IMR-90 (cell line): ENCODE measurements at regions not wholly inside any gene's neighbourhood (a gene's known extent, or its start where the extent isn't known, plus 50 kb on each side); places are given as distances from the start of the nearest gene placed in this dataset.

Experiments used
- ATAC-seq: fragments of 200-7000 bp; cut with Tn5 transposase; 2 replicates; pipeline ENCODE4 v1.9.1; 2020; ENCODE audit warnings: low read depth, mild to moderate bottlenecking, moderate library complexity
- BruUV-seq: library from RNA; stranded (reverse); fragments of 400-500 nt; replicated peaks from 2 replicates; lab custom pipeline; 2021; lab: Mats Ljungman, UMichigan
- CTCF ChIA-PET: fragments of 300-600 bp; formaldehyde crosslinking; extraction: SDS; loops from one replicate; lab custom pipeline; 2021; ENCODE audit warnings: antibody characterized with exemption; lab: Yijun Ruan, JAX
- POLR2A ChIA-PET: fragments of 300-600 bp; sonication (Branson Sonifier 250); formaldehyde crosslinking; loops from one replicate; lab custom pipeline; 2022; ENCODE audit warnings: antibody characterized with exemption; ENCODE audit not compliant: unreplicated experiment; lab: Charles Lee
- DNase-seq: peaks from one replicate; pipeline ENCODE4 v3.0.0; 2013
- H2AFZ ChIP-seq: replicated peaks from 2 replicates; pipeline ENCODE3; 2013; ENCODE audit warnings: low read length, mild to moderate bottlenecking; ENCODE audit not compliant: poor library complexity
- H2AK5ac ChIP-seq: 2 replicates; pipeline ENCODE4 v1.6.1; 2013; ENCODE audit warnings: low read depth, low read length, inconsistent platforms
- H2AK9ac ChIP-seq: replicated peaks from 2 replicates; pipeline ENCODE3; 2013; ENCODE audit warnings: mild to moderate bottlenecking, low read depth, low read length, moderate library complexity; ENCODE audit not compliant: poor library complexity
- H2BK120ac ChIP-seq: 2 replicates; pipeline ENCODE4 v1.6.1; 2013; ENCODE audit warnings: low read depth, low read length, inconsistent platforms
- H2BK15ac ChIP-seq: 3 replicates; pipeline ENCODE4 v1.6.1; 2013; ENCODE audit warnings: low read depth, low read length, inconsistent platforms
- H2BK20ac ChIP-seq: 2 replicates; pipeline ENCODE4 v1.6.1; 2013; ENCODE audit warnings: low read depth, mild to moderate bottlenecking, inconsistent platforms, low read length, moderate library complexity
- H2BK5ac ChIP-seq: 2 replicates; pipeline ENCODE4 v1.6.1; 2013; ENCODE audit warnings: mild to moderate bottlenecking, low read depth, low read length, inconsistent platforms; ENCODE audit not compliant: poor library complexity, severe bottlenecking
- H3K14ac ChIP-seq: replicated peaks from 2 replicates; pipeline ENCODE4 v1.6.1; 2013; ENCODE audit warnings: low read depth, low read length, inconsistent platforms
- H3K18ac ChIP-seq: 2 replicates; pipeline ENCODE4 v1.6.1; 2013; ENCODE audit warnings: low read depth, low read length, control low read depth
- H3K23ac ChIP-seq: 2 replicates; pipeline ENCODE4 v1.6.1; 2013; ENCODE audit warnings: low read depth, low read length, inconsistent platforms
- H3K27ac ChIP-seq: 2 replicates; pipeline ENCODE4 v1.5.1; 2013; ENCODE audit warnings: mild to moderate bottlenecking, control low read depth, low read length; ENCODE audit not compliant: insufficient read depth
- H3K27me3 ChIP-seq: 2 replicates; pipeline ENCODE4 v1.6.1; 2013; ENCODE audit warnings: low read length; ENCODE audit not compliant: control insufficient read depth, insufficient read depth
- H3K36me3 ChIP-seq: 2 replicates; pipeline ENCODE4 v1.6.1; 2013; ENCODE audit warnings: low read length, mixed read lengths; ENCODE audit not compliant: control insufficient read depth, insufficient read depth
- H3K4ac ChIP-seq: 2 replicates; pipeline ENCODE4 v1.6.1; 2013; ENCODE audit warnings: low read depth, low read length, inconsistent platforms
- H3K4me1 ChIP-seq: 2 replicates; pipeline ENCODE4 v1.6.1; 2013; ENCODE audit warnings: low read length, mixed read lengths; ENCODE audit not compliant: control insufficient read depth, insufficient read depth
- H3K4me2 ChIP-seq: 2 replicates; pipeline ENCODE4 v1.6.1; 2013; ENCODE audit warnings: low read depth, mild to moderate bottlenecking, control low read depth, low read length, moderate library complexity
- H3K4me3 ChIP-seq: 2 replicates; pipeline ENCODE4 v1.5.1; 2013; ENCODE audit warnings: low read depth, mild to moderate bottlenecking, control low read depth, low read length, moderate library complexity; ENCODE audit not compliant: insufficient read depth
- H3K56ac ChIP-seq: 2 replicates; pipeline ENCODE4 v1.6.1; 2013; ENCODE audit warnings: low read length, inconsistent platforms; ENCODE audit not compliant: insufficient read depth; ENCODE audit errors: extremely low read depth
- H3K79me1 ChIP-seq, 2 experiments: 2 replicates each; pipeline ENCODE4 v1.6.1; 2013; ENCODE audit warnings: low read length in 2 of 2, inconsistent platforms in 1 of 2, low read depth in 1 of 2
- H3K9ac ChIP-seq: 2 replicates; pipeline ENCODE4 v1.6.1; 2013; ENCODE audit warnings: low read depth, low read length, control low read depth
- H3K9me1 ChIP-seq: 2 replicates; pipeline ENCODE4 v1.6.1; 2013; ENCODE audit warnings: low read length, inconsistent platforms; ENCODE audit not compliant: insufficient read depth
- H3K9me3 ChIP-seq: 2 replicates; pipeline ENCODE4 v1.6.1; 2013; ENCODE audit warnings: low read length; ENCODE audit not compliant: control insufficient read depth, insufficient read depth
- H4K20me1 ChIP-seq: 2 replicates; pipeline ENCODE4 v1.6.1; 2013; ENCODE audit warnings: low read length, inconsistent platforms; ENCODE audit not compliant: insufficient read depth
- H4K5ac ChIP-seq: 2 replicates; pipeline ENCODE4 v1.6.1; 2013; ENCODE audit warnings: mild to moderate bottlenecking, low read depth, low read length, control low read depth
- H4K8ac ChIP-seq, 2 experiments: 2 replicates each; pipeline ENCODE4 v1.6.1; 2013; ENCODE audit warnings: low read depth in 2 of 2, low read length in 2 of 2, control low read depth in 1 of 2, inconsistent platforms in 1 of 2
- H4K91ac ChIP-seq: 2 replicates; pipeline ENCODE4 v1.6.1; 2013; ENCODE audit warnings: low read depth, low read length, inconsistent platforms; ENCODE audit not compliant: insufficient read depth
- BHLHE40 ChIP-seq: fragments of 150-350 bp; IDR thresholded peaks from 2 replicates; pipeline ENCODE4 v1.6.1; 2016; ENCODE audit warnings: mild to moderate bottlenecking, low read depth, low read length
- CEBPB ChIP-seq: IDR thresholded peaks from 2 replicates; pipeline ENCODE4 v1.6.1; 2012; ENCODE audit warnings: low read depth, low read length, improper control_type of control experiment
- CHD1 ChIP-seq: IDR thresholded peaks from 2 replicates; pipeline ENCODE4 v1.6.1; 2012; ENCODE audit warnings: low read depth, low read length, improper control_type of control experiment
- CTCF ChIP-seq: conservative IDR thresholded peaks from 2 replicates; pipeline ENCODE4 v1.5.1; 2012; ENCODE audit warnings: mild to moderate bottlenecking, low read depth, low read length, improper control_type of control experiment
- ELK1 ChIP-seq: fragments of 150-350 bp; IDR thresholded peaks from 2 replicates; pipeline ENCODE4 v1.6.1; 2016; ENCODE audit warnings: low read depth, mild to moderate bottlenecking, low read length, moderate library complexity, borderline replicate concordance
- FOS ChIP-seq: fragments of 150-350 bp; IDR thresholded peaks from 2 replicates; pipeline ENCODE4 v1.6.1; 2016; ENCODE audit warnings: low read depth, low read length
- MAFK ChIP-seq: IDR thresholded peaks from 2 replicates; pipeline ENCODE4 v1.6.1; 2012; ENCODE audit warnings: low read depth, low read length, improper control_type of control experiment
- MAZ ChIP-seq: IDR thresholded peaks from 2 replicates; pipeline ENCODE4 v1.6.1; 2012; ENCODE audit warnings: low read depth, mild to moderate bottlenecking, low read length, improper control_type of control experiment, moderate library complexity, borderline replicate concordance
- MXI1 ChIP-seq: IDR thresholded peaks from 2 replicates; pipeline ENCODE4 v1.6.1; 2012; ENCODE audit warnings: low read depth, mild to moderate bottlenecking, low read length, moderate library complexity, borderline replicate concordance
- NFE2L2 ChIP-seq: fragments of 150-350 bp; IDR thresholded peaks from 2 replicates; pipeline ENCODE4 v1.6.1; 2016; ENCODE audit warnings: low read depth, mild to moderate bottlenecking, low read length
- POLR2A ChIP-seq: IDR thresholded peaks from 2 replicates; pipeline ENCODE4 v1.6.1; 2012; ENCODE audit warnings: mild to moderate bottlenecking, low read depth, low read length
- RAD21 ChIP-seq: IDR thresholded peaks from 2 replicates; pipeline ENCODE4 v1.6.1; 2012; ENCODE audit warnings: low read length, improper control_type of control experiment
- RCOR1 ChIP-seq: IDR thresholded peaks from 2 replicates; pipeline ENCODE4 v1.6.1; 2012; ENCODE audit warnings: mild to moderate bottlenecking, low read length, improper control_type of control experiment; ENCODE audit not compliant: insufficient replicate concordance
- RFX5 ChIP-seq: IDR thresholded peaks from 2 replicates; pipeline ENCODE4 v1.8.0; 2012; ENCODE audit warnings: low read depth, mild to moderate bottlenecking, low read length, moderate library complexity
- SMC3 ChIP-seq: fragments of 150-350 bp; IDR thresholded peaks from 2 replicates; pipeline ENCODE4 v1.6.1; 2016; ENCODE audit warnings: low read depth, mild to moderate bottlenecking, antibody characterized with exemption, low read length, moderate library complexity
- USF2 ChIP-seq: fragments of 150-350 bp; IDR thresholded peaks from 2 replicates; pipeline ENCODE4 v1.6.1; 2017; ENCODE audit warnings: mild to moderate bottlenecking, antibody characterized with exemption, low read length, low read depth
- WGBS, 2 experiments: methylation state at CpG; one replicate each; pipeline versions ENCODE4 v1.1.5 to v1.1.7; 2013; ENCODE audit warnings: missing lambda C conversion rate in 2 of 2; ENCODE audit not compliant: insufficient read length in 1 of 2; ENCODE audit errors: extremely low coverage in 2 of 2; 5-methylcytosine and 5-hydroxymethylcytosine counted together
- dilution Hi-C: fragments of 300-500 bp; cut with HindIII; formaldehyde crosslinking; loops from one replicate; pipeline ENCODE4 v1.14.3; 2018; ENCODE audit warnings: low sequenced_read_pairs; ENCODE audit not compliant: unreplicated experiment
- in situ Hi-C: fragments of 300-500 bp; cut with MboI; formaldehyde crosslinking; loops from 3 replicates; pipeline ENCODE4 v1.14.3; 2019; ENCODE audit warnings: low sequenced_read_pairs, inconsistent platforms, mixed read lengths
- intact Hi-C: fragments of 100-400 bp; cut with micrococcal nuclease; formaldehyde crosslinking; loops from 2 replicates; pipeline ENCODE4 v1.10.0; 2022

GRCh38 chr13:107678075-107678689, 537.2 kb downstream of the LIG4 start:
- no peak overlapping the region for H3K4ac ChIP-seq
- ChIA-PET POLR2A (no interaction called here), CTCF (interaction anchor here (0.6 to 1.2 kb wide), 5 partner anchors 9 to 473 kb away, joined by 3 to 5 read pairs (median 3); a partner anchor contains a TSS)
- peaks cover 14% of the 10 kb centered on the region for H3K9me1 ChIP-seq
- H3K9me3 ChIP-seq, result no peaks in the 10 kb centered on the region
- H3K4me2 ChIP-seq, result 0 out of 2 replicates have a peak overlapping the region, but pooled peaks have one; percentile 55
- in situ Hi-C loops (no loop called here), intact Hi-C loops (loop anchor here (10.0 kb wide), 2 partner anchors 187 to 477 kb away; a partner anchor contains a TSS), dilution Hi-C loops (no loop called here)
- no peaks in the 10 kb centered on the region; the same call in 1 of the 2 replicates for H3K36me3 ChIP-seq
- ATAC-seq, result peak; percentile 85
- no peaks in the 10 kb centered on the region for H3K27me3 ChIP-seq
- H2BK120ac ChIP-seq, result no peak overlapping the region
- peaks cover 2% of the 10 kb centered on the region; the same call in 1 of the 2 replicates for H3K4me1 ChIP-seq
- H2BK15ac ChIP-seq, result no peak overlapping the region
- H3K56ac ChIP-seq, result no peak overlapping the region
- H3K18ac ChIP-seq, result no peak overlapping the region
- peak overlapping the region; percentile 1; the same call in 1 of the 2 replicates for H3K14ac ChIP-seq
- BruUV-seq, result TSS peak; percentile 0
- DNase-seq, result peak; percentile 53
- no peak overlapping the region for H2AK5ac ChIP-seq
- no peak overlapping the region for H3K4me3 ChIP-seq
- H4K91ac ChIP-seq, result no peak overlapping the region
- H2AK9ac ChIP-seq, result no peak overlapping the region
- H4K5ac ChIP-seq, result no peak overlapping the region
- H2AFZ ChIP-seq, result peak overlapping the region; percentile 49
- WGBS, 2 experiments, result no CpG with 5 or more reads among the region's 11 CpGs
- no peak overlapping the region for H2BK20ac ChIP-seq
- no peak overlapping the region; the same call in 1 of the 2 replicates for H3K23ac ChIP-seq
- no peak overlapping the region for H2BK5ac ChIP-seq
- TF ChIP-seq RAD21 (peak; percentile 67), RCOR1 (no peak), ELK1 (no peak), USF2 (no peak), NFE2L2 (no peak), MAFK (no peak), RFX5 (no peak), BHLHE40 (no peak), SMC3 (peak; percentile 58), POLR2A (no peak), CHD1 (no peak), MAZ (no peak), FOS (no peak), CEBPB (no peak), MXI1 (no peak), CTCF (peak; percentile 53)
- H3K27ac ChIP-seq, result no peak overlapping the region
- no peak overlapping the region for H3K9ac ChIP-seq
- peaks cover 31 to 65% of the 10 kb centered on the region in 2 experiments for H3K79me1 ChIP-seq
- H4K8ac ChIP-seq, result no peak overlapping the region
- H4K20me1 ChIP-seq, result peaks cover 24% of the 10 kb centered on the region
